ENCODE measurements at regions not wholly inside any gene's neighbourhood (a gene's known extent, or its start where the extent isn't known, plus 50 kb on each side); places are given as distances from the start of the nearest gene placed in this dataset.
A peak's percentile ranks its signal among the peaks of the same experiment; 100 is the strongest.
"Not testable (repeated sequence)": the region's sequence is repeated elsewhere in the genome, so short reads cannot be mapped to it uniquely, and the experiment has no call there.

- not testable (repeated sequence) for DNase-seq (ENCODE audit: low spot score); H3K27ac ChIP-seq (replicated peaks; ENCODE audit: low read length); H3K9me3 ChIP-seq (replicated peaks in 1 of 2; ENCODE audit: control insufficient read depth in 2 of 2, insufficient read depth in 1 of 2, low read depth in 1 of 2, low read length in 2 of 2); H2BK5ac ChIP-seq (ENCODE audit: low read length); H3K4me1 ChIP-seq (ENCODE audit: control insufficient read depth in 2 of 2, insufficient read depth in 1 of 2, low read depth in 1 of 2, low read length in 2 of 2); H3K14ac ChIP-seq (ENCODE audit: low read length); H4K8ac ChIP-seq (ENCODE audit: low read depth, low read length); H3K4me3 ChIP-seq (ENCODE audit: low read length in 2 of 2); H2AK5ac ChIP-seq (ENCODE audit: low read depth, low read length); H2BK12ac ChIP-seq (ENCODE audit: low read length); H2BK120ac ChIP-seq (ENCODE audit: low read depth, low read length); H2AFZ ChIP-seq (ENCODE audit: low read length); H3K36me3 ChIP-seq (replicated peaks in 1 of 2; ENCODE audit: control insufficient read depth in 2 of 2, insufficient read depth in 2 of 2, low read length in 2 of 2); H4K91ac ChIP-seq (ENCODE audit: low read depth, low read length, poor library complexity); H3K18ac ChIP-seq (ENCODE audit: low read length); H3K9ac ChIP-seq (ENCODE audit: low read depth, low read length, poor library complexity); H3K4ac ChIP-seq (ENCODE audit: low read length); H3K23ac ChIP-seq (ENCODE audit: low read depth, low read length, poor library complexity); H3K79me1 ChIP-seq (ENCODE audit: low read depth, low read length); H3K4me2 ChIP-seq (ENCODE audit: insufficient read depth, low read length, poor library complexity, severe bottlenecking)
- WGBS, 2 donors (ENCODE audit: extremely low coverage in 2 of 2, insufficient read length in 2 of 2, insufficient replicate concordance in 1 of 2): no CpG with 5 or more reads among the region's 3 CpGs
- Histone ChIP-seq H3K27me3 (ENCODE audit: control insufficient read depth in 3 of 3, insufficient read depth in 3 of 3, low read depth in 1 of 3, low read length in 3 of 3) (peaks cover 0 to 41% (median 0%) of the 10 kb centered on the region in 3 experiments), H2BK15ac (ENCODE audit: low read length) (peak overlapping the region; percentile 5)
These were observed 228.3 kb upstream of the LHX5 start for GRCh38 chr12:113699984-113700383.

GRCh38 chr12:113698510-113698858 is 226.8 kb upstream of the LHX5 start:
- H3K79me1 ChIP-seq (ENCODE audit: low read depth, low read length): no peaks in the 10 kb centered on the region
- no peak overlapping the region for H3K4ac ChIP-seq (ENCODE audit: low read length)
- H3K23ac ChIP-seq (ENCODE audit: low read depth, low read length, poor library complexity): no peak overlapping the region
- no peak overlapping the region for H3K27ac ChIP-seq (replicated peaks; ENCODE audit: low read length)
- WGBS, 2 donors (ENCODE audit: extremely low coverage in 2 of 2, insufficient read length in 2 of 2, insufficient replicate concordance in 1 of 2): no CpG with 5 or more reads among the region's 5 CpGs
- H2BK15ac ChIP-seq (ENCODE audit: low read length): no peak overlapping the region
- no peak overlapping the region for H3K14ac ChIP-seq (ENCODE audit: low read length)
- H3K27me3 ChIP-seq (ENCODE audit: control insufficient read depth in 3 of 3, insufficient read depth in 3 of 3, low read depth in 1 of 3, low read length in 3 of 3): peaks cover 0 to 51% (median 0%) of the 10 kb centered on the region in 3 experiments
- no peak overlapping the region for H2BK5ac ChIP-seq (ENCODE audit: low read length)
- no peak overlapping the region for H4K8ac ChIP-seq (ENCODE audit: low read depth, low read length)
- H3K4me2 ChIP-seq (ENCODE audit: insufficient read depth, low read length, poor library complexity, severe bottlenecking): no peak overlapping the region
- no peak for DNase-seq (ENCODE audit: low spot score)
- H3K4me1 ChIP-seq (ENCODE audit: control insufficient read depth in 2 of 2, insufficient read depth in 1 of 2, low read depth in 1 of 2, low read length in 2 of 2): peaks cover 0 to 5% of the 10 kb centered on the region in 2 donors
- no peak overlapping the region for H3K9ac ChIP-seq (ENCODE audit: low read depth, low read length, poor library complexity)
- H2BK12ac ChIP-seq (ENCODE audit: low read length): no peak overlapping the region
- H3K36me3 ChIP-seq (replicated peaks in 1 of 2; ENCODE audit: control insufficient read depth in 2 of 2, insufficient read depth in 2 of 2, low read length in 2 of 2): no peaks in the 10 kb centered on the region
- no peak overlapping the region for H2AK5ac ChIP-seq (ENCODE audit: low read depth, low read length)
- no peak overlapping the region for H3K4me3 ChIP-seq (ENCODE audit: low read length in 2 of 2)
- no peak overlapping the region for H4K91ac ChIP-seq (ENCODE audit: low read depth, low read length, poor library complexity)
- H3K18ac ChIP-seq (ENCODE audit: low read length): no peak overlapping the region
- H2BK120ac ChIP-seq (ENCODE audit: low read depth, low read length): no peak overlapping the region
- H3K9me3 ChIP-seq (replicated peaks in 1 of 2; ENCODE audit: control insufficient read depth in 2 of 2, insufficient read depth in 1 of 2, low read depth in 1 of 2, low read length in 2 of 2): no peaks in the 10 kb centered on the region
- H2AFZ ChIP-seq (ENCODE audit: low read length): no peak overlapping the region

- peaks cover 0 to 49% (median 0%) of the 10 kb centered on the region in 3 experiments for H3K27me3 ChIP-seq (ENCODE audit: control insufficient read depth in 3 of 3, insufficient read depth in 3 of 3, low read depth in 1 of 3, low read length in 3 of 3)
- WGBS, 2 donors (ENCODE audit: extremely low coverage in 2 of 2, insufficient read length in 2 of 2, insufficient replicate concordance in 1 of 2): no CpG with 5 or more reads among the region's 11 CpGs
- H2AFZ ChIP-seq (ENCODE audit: low read length): no peak overlapping the region
These were observed 226.2 kb upstream of the LHX5 start for GRCh38 chr12:113697651-113698509.

GRCh38 chr12:113697104-113697503 is 225.4 kb upstream of the LHX5 start:
- Histone ChIP-seq H4K8ac (ENCODE audit: low read depth, low read length) (no peak overlapping the region), H3K18ac (ENCODE audit: low read length) (no peak overlapping the region), H3K4ac (ENCODE audit: low read length) (no peak overlapping the region), H3K4me2 (ENCODE audit: insufficient read depth, low read length, poor library complexity, severe bottlenecking) (no peak overlapping the region), H2BK15ac (ENCODE audit: low read length) (no peak overlapping the region), H3K36me3 (replicated peaks in 1 of 2; ENCODE audit: control insufficient read depth in 2 of 2, insufficient read depth in 2 of 2, low read length in 2 of 2) (no peaks in the 10 kb centered on the region), H2BK5ac (ENCODE audit: low read length) (no peak overlapping the region), H3K23ac (ENCODE audit: low read depth, low read length, poor library complexity) (no peak overlapping the region), H3K27ac (replicated peaks; ENCODE audit: low read length) (no peak overlapping the region), H3K9me3 (replicated peaks in 1 of 2; ENCODE audit: control insufficient read depth in 2 of 2, insufficient read depth in 1 of 2, low read depth in 1 of 2, low read length in 2 of 2) (no peaks in the 10 kb centered on the region), H4K91ac (ENCODE audit: low read depth, low read length, poor library complexity) (no peak overlapping the region), H3K27me3 (ENCODE audit: control insufficient read depth in 3 of 3, insufficient read depth in 3 of 3, low read depth in 1 of 3, low read length in 3 of 3) (peaks cover 0 to 52% (median 0%) of the 10 kb centered on the region in 3 experiments), H3K4me1 (ENCODE audit: control insufficient read depth in 2 of 2, insufficient read depth in 1 of 2, low read depth in 1 of 2, low read length in 2 of 2) (peaks cover 0 to 2% of the 10 kb centered on the region in 2 donors), H2BK120ac (ENCODE audit: low read depth, low read length) (no peak overlapping the region), H2AK5ac (ENCODE audit: low read depth, low read length) (no peak overlapping the region), H3K4me3 (ENCODE audit: low read length in 2 of 2) (no peak overlapping the region), H2BK12ac (ENCODE audit: low read length) (no peak overlapping the region), H3K9ac (ENCODE audit: low read depth, low read length, poor library complexity) (no peak overlapping the region), H2AFZ (ENCODE audit: low read length) (no peak overlapping the region), H3K79me1 (ENCODE audit: low read depth, low read length) (no peaks in the 10 kb centered on the region), H3K14ac (ENCODE audit: low read length) (no peak overlapping the region)
- no peak for DNase-seq (ENCODE audit: low spot score)
- WGBS, 2 donors (ENCODE audit: extremely low coverage in 2 of 2, insufficient read length in 2 of 2, insufficient replicate concordance in 1 of 2): no CpG with 5 or more reads among the region's 5 CpGs

More at GRCh38 chr12:113697651-113698509, 226.2 kb upstream of the LHX5 start:
- Histone ChIP-seq H3K9me3 (replicated peaks in 1 of 2; ENCODE audit: control insufficient read depth in 2 of 2, insufficient read depth in 1 of 2, low read depth in 1 of 2, low read length in 2 of 2) (no peaks in the 10 kb centered on the region), H2AK5ac (ENCODE audit: low read depth, low read length) (no peak overlapping the region), H3K79me1 (ENCODE audit: low read depth, low read length) (no peaks in the 10 kb centered on the region), H3K18ac (ENCODE audit: low read length) (peak overlapping the region; percentile 9), H2BK5ac (ENCODE audit: low read length) (no peak overlapping the region), H2BK120ac (ENCODE audit: low read depth, low read length) (no peak overlapping the region), H3K4me1 (ENCODE audit: control insufficient read depth in 2 of 2, insufficient read depth in 1 of 2, low read depth in 1 of 2, low read length in 2 of 2) (peaks cover 0 to 5% of the 10 kb centered on the region in 2 donors), H4K8ac (ENCODE audit: low read depth, low read length) (no peak overlapping the region), H4K91ac (ENCODE audit: low read depth, low read length, poor library complexity) (no peak overlapping the region), H2BK12ac (ENCODE audit: low read length) (no peak overlapping the region), H3K23ac (ENCODE audit: low read depth, low read length, poor library complexity) (no peak overlapping the region), H3K4me3 (ENCODE audit: low read length in 2 of 2) (no peak overlapping the region), H3K14ac (ENCODE audit: low read length) (no peak overlapping the region), H3K4ac (ENCODE audit: low read length) (no peak overlapping the region), H3K36me3 (replicated peaks in 1 of 2; ENCODE audit: control insufficient read depth in 2 of 2, insufficient read depth in 2 of 2, low read length in 2 of 2) (no peaks in the 10 kb centered on the region), H2BK15ac (ENCODE audit: low read length) (no peak overlapping the region), H3K27ac (replicated peaks; ENCODE audit: low read length) (no peak overlapping the region), H3K9ac (ENCODE audit: low read depth, low read length, poor library complexity) (no peak overlapping the region), H3K4me2 (ENCODE audit: insufficient read depth, low read length, poor library complexity, severe bottlenecking) (no peak overlapping the region)
- DNase-seq (ENCODE audit: low spot score): no peak
